ENCODE measurements at regions not wholly inside any gene's neighbourhood (a gene's known extent, or its start where the extent isn't known, plus 50 kb on each side); places are given as distances from the start of the nearest gene placed in this dataset.

DNA sequence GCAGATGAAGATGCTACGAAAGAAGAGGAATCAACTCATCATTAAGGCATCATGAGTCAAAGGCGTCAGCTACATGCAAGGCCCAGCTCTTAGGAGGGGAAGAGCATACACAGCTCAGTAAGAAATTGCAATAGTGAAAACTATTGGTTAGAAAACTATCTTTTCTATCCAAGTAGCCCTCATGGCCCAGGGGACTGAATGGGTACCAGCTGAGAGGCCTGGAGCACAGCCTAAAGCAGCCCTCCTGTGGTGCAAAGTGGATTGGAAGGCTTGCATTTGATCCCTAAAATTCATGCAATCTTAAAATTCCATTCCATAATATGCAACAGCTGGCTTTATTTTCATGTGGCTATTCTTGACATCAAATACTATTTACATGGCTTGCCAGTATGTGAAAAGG is 251.8 kb upstream of the USP24 start:
- no peak for TF ChIP-seq CTCF (IDR thresholded peaks at IDR 0.05)
- no peak for TF ChIP-seq POLR2A (IDR thresholded peaks at IDR 0.05)
